ENCODE measurements at regions not wholly inside any gene's neighbourhood (a gene's known extent, or its start where the extent isn't known, plus 50 kb on each side); places are given as distances from the start of the nearest gene placed in this dataset.
"Not testable (repeated sequence)": the region's sequence is repeated elsewhere in the genome, so short reads cannot be mapped to it uniquely, and the experiment has no call there.

- TF ChIP-seq CTCF, POLR2A (IDR thresholded peaks at IDR 0.05): not testable (repeated sequence)
These were observed 98.0 kb downstream of the TMEM121 start for GRCh38 chr14:105624346-105624745.
